Astrocyte of the spinal cord (primary cell): ENCODE measurements at regions not wholly inside any gene's neighbourhood (a gene's known extent, or its start where the extent isn't known, plus 50 kb on each side); places are given as distances from the start of the nearest gene placed in this dataset.
"Not testable (repeated sequence)": the region's sequence is repeated elsewhere in the genome, so short reads cannot be mapped to it uniquely, and the experiment has no call there.

Experiments
- DNase-seq: peaks from one replicate; pipeline ENCODE4 v3.0.0; 2011; ENCODE audit warnings: low read depth, low spot score
- H3K4me3 ChIP-seq: 2 replicates; pipeline ENCODE4 v1.5.1; 2011; ENCODE audit warnings: low read depth, mild to moderate bottlenecking, low read length, moderate library complexity
- in situ Hi-C: cut with HindIII; loops from 2 replicates; pipeline ENCODE4 v1.10.0; 2017; ENCODE audit warnings: low sequenced_read_pairs
- TF ChIP-seq, protein P1 (sequence below): IDR thresholded peaks from 2 replicates; pipeline ENCODE4 v1.5.1; 2012; ENCODE audit warnings: low read depth, mild to moderate bottlenecking, low read length, inconsistent platforms

DNA sequence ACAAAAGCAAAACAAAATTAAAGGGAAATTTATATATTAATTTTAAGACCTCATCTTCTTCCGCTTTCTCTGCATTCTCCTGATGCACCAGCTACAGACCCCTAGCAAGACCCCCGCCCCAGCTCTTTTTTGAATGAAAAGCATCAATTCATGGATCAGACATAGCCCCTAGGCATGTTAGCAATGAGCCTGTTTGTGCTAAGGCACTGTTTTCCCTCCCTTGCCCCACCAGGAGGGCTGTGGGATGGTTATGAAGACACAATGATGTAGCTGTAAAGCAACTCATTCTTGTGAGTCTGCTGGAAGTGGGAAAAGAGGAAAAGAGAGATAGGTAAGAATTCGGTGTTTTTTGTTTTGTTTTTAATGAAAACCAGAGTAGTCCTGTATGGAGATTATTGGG lies 88.5 kb upstream of the ZBTB18 start:
- in situ Hi-C loops = no loop called here
- no peak overlapping the region for H3K4me3 ChIP-seq
- TF ChIP-seq, protein P1, sequence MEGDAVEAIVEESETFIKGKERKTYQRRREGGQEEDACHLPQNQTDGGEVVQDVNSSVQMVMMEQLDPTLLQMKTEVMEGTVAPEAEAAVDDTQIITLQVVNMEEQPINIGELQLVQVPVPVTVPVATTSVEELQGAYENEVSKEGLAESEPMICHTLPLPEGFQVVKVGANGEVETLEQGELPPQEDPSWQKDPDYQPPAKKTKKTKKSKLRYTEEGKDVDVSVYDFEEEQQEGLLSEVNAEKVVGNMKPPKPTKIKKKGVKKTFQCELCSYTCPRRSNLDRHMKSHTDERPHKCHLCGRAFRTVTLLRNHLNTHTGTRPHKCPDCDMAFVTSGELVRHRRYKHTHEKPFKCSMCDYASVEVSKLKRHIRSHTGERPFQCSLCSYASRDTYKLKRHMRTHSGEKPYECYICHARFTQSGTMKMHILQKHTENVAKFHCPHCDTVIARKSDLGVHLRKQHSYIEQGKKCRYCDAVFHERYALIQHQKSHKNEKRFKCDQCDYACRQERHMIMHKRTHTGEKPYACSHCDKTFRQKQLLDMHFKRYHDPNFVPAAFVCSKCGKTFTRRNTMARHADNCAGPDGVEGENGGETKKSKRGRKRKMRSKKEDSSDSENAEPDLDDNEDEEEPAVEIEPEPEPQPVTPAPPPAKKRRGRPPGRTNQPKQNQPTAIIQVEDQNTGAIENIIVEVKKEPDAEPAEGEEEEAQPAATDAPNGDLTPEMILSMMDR = no peak
- DNase-seq = no peak

DNA sequence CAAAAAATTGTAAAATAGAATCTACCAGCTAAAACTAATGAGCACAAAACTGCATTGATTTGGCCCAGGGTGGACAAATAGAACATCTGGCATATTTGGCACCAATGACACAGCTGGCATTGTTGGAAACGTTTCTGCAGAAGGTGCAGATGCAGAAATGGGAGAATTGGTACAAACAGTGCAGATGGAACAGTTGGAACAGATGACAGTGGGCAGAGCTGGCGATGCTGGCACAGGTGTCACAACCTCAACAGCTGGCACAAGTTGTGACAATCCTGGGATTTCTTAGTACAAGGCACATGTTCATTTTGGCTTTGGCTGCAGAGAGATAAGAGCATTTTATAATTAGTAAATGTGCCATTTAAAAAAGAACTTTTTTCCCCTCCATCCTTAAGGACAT lies 91.1 kb upstream of the ZBTB18 start:
- DNase-seq = no peak
- TF ChIP-seq, protein P1 = no peak
- H3K4me3 ChIP-seq = no peak overlapping the region
- in situ Hi-C loops = no loop called here

DNA sequence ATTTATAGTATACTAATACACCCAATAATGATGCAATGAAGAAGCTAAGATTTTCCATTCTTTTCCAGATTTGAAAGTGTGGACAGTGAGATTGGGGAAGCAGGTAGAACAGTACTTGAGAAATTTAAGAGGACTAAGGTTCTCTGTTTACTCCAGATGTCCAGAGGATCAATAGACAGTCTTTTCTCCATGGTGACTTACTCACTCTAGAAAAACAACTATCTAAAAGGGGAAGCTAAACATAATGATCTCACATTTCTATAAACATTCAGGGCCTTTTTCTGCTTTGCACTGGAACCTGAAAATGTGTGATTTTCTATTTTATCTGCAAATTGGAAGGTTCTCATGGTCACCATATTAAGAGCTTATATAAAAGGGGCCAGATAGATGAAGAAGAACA lies 93.9 kb upstream of the ZBTB18 start:
- DNase-seq = no peak
- H3K4me3 ChIP-seq = no peak overlapping the region
- in situ Hi-C loops = no loop called here
- TF ChIP-seq, protein P1 = no peak

DNA sequence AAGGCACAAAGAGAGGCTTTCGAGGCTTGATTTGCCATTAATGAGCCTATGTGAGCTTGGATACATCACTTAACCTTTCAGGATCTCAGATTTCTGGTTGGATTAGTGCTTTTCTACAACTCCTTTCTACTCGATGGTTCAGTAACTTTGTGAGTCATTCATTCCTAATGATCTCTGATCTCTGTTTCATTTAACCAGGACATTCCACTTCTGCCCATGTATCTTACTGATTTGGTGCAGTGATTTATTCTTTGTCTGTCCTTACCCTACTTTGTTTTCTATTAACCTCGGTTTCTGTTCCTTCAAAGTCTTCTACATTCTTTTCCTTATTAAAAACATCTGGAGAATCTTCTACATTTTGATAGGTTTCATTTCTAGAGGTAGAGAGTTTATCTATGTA lies 94.6 kb upstream of the ZBTB18 start:
- H3K4me3 ChIP-seq = no peak overlapping the region
- TF ChIP-seq, protein P1 = no peak
- in situ Hi-C loops = no loop called here
- no peak for DNase-seq

DNA sequence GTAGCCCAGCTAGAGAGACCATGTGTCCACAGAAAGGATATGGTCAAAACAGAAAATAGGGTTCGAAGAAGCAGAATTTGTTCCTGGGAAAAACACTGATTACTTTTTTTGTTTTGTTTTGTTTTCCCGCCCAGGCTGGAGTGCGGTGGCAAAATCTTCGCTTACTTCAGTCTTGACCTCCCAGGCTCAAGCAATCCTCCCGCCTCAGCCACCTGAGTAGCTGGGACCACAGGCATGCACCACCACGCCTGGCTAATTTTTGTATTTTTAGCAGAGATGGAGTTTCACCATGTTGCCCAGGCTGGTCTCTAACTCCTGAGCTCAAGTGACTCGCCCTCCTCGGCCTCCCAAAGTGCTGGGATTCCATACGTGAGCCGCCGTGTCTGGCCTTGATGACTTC lies 99.9 kb upstream of the ZBTB18 start:
- DNase-seq, H3K4me3 ChIP-seq, in situ Hi-C loops: not testable (repeated sequence)

DNA sequence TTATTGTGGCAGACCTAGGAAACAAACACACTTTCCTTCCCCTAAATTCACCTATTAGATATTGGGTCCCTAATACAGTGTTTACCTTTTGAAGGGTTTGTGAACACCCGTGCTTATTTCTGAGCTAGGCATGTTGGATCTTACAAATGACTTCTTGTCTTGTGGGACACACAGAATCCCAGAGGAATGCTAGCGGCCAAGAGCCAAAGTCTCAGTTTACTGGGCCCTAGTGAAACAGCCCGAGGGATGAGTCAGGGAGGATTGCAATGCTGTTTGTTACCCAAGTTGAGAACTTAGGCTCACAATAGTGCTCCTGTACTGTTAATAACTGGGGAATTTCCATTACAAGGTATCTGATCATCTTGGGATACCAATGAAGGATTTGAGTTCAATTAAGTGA lies 100.1 kb upstream of the AKT3 start:
- peak; percentile 73 for DNase-seq
- no peak overlapping the region for H3K4me3 ChIP-seq
- in situ Hi-C loops = no loop called here
- TF ChIP-seq, protein P1 = no peak

DNA sequence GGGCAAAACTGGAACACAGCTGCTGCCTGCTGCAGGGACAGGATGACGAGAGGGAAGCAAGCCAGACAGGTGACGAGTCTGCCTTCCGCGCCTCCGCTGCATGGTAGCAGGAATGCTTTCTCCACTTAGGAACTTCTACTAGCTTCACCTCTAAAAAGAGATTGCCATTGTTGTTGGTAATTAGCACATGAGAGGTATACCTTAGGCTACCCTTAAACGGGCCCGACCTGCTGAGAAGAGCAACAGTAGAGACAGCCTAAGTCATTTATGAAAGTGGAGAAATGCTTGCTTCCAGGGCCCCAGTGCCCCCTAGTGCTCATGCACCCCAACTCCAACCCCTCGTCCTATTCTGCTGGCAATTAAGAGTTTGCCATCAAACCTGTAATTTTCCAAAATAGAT lies 96.9 kb upstream of the AKT3 start:
- TF ChIP-seq, protein P1 = peak; percentile 45
- in situ Hi-C loops = no loop called here
- H3K4me3 ChIP-seq = no peak overlapping the region
- DNase-seq = no peak
